GM19043 (cell line): ENCODE measurements at regions not wholly inside any gene's neighbourhood (a gene's known extent, or its start where the extent isn't known, plus 50 kb on each side); places are given as distances from the start of the nearest gene placed in this dataset.
A peak's percentile ranks its signal among the peaks of the same experiment; 100 is the strongest.

ENCODE experiments used
- ATAC-seq: cut with Tn5 transposase; IDR thresholded peaks from one replicate; pipeline ENCODE4 v1.9.1; 2021; ENCODE audit warnings: low read depth; ENCODE audit not compliant: unreplicated experiment

DNA sequence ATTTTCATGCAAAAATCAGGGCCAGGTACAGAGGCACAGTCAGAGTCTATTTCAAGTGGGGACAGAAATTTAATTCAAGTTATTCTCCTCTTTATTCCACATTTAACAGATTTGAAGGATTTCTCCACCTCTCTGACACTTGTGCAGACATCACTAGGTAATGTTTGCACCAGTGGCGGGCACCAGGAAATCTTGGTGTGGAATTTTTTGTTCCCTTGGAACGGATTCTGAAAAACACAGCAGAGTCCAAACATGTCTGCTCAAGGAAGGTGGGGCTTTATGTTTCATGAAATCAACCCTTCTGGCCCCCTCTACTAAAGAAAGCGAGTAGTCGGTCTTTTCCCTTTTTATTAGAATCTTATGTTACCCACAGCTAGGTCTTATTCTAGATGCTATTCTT is 271.2 kb upstream of the MDFIC2 start:
- ATAC-seq = no peak

- no peak for ATAC-seq
Observed at GRCh38 chr3:70582803-70583202, 270.4 kb upstream of the MDFIC2 start.

DNA sequence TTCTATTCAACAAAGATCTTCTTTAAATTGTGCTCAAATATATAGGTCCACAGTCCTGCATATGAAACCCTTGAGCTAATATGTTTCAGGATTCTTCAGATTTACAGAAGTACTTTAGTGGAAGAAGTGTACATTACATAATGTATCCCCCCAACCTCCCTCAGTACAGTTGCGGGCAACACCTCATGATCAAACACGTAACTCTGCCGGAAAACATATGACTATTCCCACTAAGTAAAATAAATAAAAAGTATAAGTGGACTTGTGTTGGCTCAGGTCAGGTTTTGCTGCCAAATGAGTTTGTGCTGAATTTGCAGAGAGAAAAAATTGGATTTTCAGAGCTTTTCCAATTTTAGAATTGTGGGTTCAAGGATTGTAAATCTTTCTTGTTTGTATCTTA is 267.6 kb upstream of the MDFIC2 start:
- no peak for ATAC-seq

DNA sequence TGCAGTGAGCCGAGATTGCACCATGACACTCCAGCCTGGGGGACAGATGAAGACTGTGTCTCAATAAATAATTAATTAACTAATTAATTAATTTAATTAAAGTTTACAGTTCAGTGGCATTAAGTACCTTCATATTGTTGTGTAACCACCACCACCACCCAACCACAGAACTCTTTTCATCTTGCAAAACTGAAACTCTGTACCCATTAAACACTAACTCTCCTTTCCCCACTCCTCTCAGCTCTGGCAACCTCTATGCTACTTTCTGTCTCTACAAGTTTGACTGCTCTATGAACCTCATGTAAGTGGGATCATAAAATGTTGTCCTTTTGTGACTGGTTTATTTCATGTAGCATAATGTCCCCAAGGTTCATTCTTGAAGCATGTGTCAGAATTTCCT is 259.3 kb upstream of the MDFIC2 start:
- ATAC-seq = no peak

DNA sequence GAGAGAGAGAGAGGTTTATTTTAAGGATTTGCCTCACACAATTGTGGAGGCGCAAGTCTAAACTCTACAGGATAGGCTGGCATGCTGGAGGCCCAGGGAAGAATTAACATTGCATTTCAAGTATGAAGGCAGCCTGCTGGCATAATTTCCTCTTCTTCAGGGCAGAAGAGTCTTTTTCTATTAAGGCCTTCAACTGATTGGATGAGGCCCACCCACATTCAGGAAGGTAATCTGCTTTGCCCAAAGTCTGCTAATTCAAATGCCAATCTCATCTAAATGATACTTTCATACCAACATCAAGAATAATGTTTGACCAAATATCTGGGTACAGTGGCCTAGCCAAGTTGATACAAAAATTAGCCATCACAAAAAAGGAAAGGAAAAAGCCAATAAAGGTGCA is 258.1 kb upstream of the MDFIC2 start:
- no peak for ATAC-seq

- ATAC-seq = no peak
Observed at GRCh38 chr3:70568626-70569025, 256.2 kb upstream of the MDFIC2 start.

GRCh38 chr3:70565861-70566260 is 253.4 kb upstream of the MDFIC2 start:
- no peak for ATAC-seq

DNA sequence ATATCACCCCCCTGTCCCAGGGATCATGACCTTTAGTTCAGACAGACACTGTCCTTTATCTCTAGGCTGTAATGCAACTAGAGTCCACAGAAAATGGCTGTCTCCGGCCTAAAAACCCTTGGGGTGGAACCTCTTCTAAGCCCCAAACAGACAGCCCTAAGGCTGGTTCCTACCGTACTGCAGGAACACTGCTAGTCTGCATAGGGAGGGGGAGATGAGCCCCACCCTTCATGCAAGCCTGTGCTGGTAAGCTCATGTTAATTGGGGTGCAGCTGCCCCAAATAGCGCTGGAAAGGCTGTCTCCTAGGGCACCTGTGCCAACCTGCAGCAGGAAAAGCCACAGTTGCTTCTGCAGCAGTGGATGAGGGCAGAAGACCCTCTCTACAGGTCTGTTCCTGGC is 252.1 kb upstream of the MDFIC2 start:
- no peak for ATAC-seq

DNA sequence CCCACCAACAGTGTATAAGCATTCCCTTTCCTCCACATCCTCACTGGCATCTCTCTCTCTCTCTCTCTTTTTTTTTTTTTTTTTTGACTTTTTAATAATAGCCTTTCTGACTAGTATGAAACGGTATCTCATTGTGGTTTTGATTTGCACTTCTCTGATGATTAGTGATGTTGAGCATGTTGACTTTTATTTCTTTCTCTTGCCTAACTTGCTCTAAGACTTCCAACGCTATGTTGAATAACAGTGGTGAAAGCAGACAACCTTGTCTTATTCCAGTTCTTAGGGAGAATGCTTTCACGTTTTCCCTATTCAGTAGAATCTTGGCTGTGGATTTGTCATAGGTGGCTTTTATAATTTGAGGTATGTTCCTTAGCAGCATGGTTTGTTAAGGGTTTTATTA is 249.4 kb upstream of the MDFIC2 start:
- no peak for ATAC-seq

- no peak for ATAC-seq
Observed at GRCh38 chr3:70558956-70559355, 246.5 kb upstream of the MDFIC2 start.

- ATAC-seq = no peak
Observed at GRCh38 chr3:70557976-70558375, 245.5 kb upstream of the MDFIC2 start.

GRCh38 chr3:70556056-70556455 is 243.6 kb upstream of the MDFIC2 start:
- no peak for ATAC-seq

DNA sequence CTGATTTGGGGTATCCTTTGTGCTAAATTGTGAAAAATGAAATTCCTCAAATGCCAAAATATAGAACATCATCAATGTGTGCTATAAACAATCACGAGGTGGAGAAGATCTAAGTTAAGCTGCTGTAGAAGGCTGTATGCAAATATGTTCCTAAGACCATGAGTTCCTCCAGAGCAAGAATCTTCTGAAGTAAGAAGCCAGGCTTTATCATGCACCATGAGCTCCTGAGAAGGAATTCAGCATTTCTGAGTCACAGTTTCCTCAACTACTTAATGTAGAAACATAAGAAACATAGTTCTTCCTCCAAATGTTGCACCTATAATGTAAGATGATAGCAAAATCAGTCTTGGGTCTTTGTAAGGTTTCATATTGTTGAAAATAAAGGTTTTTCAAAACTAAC is 241.7 kb upstream of the MDFIC2 start:
- no peak for ATAC-seq

DNA sequence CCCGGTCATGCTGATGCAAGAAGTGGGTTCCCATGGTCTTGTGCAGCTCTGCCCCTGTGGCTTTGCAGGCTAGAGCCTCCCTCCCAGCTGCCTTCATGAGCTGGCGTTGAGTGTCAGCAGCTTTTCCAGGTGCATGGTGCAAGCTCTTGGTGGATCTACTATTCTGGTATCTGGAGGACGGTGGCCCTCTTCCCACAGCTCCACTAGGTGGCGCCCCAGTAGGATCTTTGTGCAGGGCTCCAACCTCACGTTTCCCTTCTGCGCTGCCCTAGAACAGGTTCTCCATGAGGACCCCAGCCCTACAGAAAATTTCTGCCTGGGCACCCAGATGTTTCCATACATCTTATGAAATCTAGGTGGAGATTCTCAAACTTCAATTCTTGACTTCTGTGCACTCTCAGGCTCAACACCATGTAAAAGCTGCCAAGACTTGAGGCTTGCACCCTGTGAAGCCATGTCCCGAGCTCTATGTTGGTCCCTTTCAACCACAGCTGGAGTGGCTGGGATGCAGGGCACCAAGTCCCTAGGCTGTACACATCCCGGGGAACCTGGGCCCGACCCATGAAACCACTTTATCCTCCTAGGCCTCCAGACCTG is 238.4 kb upstream of the MDFIC2 start:
- peak; percentile 93 for ATAC-seq

DNA sequence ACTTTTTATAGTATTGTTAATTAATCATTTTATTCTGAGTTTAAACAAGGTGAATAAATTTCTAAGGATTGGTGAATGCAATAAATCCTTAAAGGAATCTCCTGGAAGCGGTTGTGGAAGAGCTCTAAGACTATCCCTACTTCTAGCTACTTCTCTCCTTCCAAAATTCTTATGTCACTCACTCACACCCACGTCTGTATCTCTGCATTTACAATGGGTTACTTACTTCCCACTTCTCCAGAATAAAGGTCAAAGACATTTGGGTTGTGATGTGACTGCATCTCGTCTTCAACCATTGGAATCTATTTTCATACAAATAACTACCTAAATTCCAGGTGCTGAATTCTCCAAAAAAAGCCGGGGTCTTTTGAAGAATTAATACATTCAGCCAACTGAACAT is 234.2 kb upstream of the MDFIC2 start:
- ATAC-seq = no peak

DNA sequence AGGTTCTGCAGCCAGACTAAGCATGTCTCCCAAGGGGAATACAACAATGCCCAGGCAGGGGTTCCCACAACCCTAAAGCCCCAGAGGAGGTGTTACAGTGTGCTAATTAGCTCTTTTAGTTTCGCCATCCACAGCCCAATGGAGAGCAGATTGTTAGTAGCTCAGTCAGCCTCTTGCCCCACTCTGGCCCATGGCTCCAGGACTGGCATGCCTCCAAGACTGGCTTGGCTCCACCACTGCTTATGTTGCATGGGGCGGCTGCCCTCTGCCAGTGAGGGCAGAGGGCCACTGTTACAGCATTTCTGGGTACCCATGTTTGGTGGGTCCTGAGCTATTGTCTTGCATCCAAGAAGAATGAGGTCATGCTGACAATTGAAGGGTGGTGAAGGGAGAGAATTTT is 231.1 kb upstream of the MDFIC2 start:
- ATAC-seq = no peak

GRCh38 chr3:70539908-70540307 is 227.5 kb upstream of the MDFIC2 start:
- ATAC-seq = no peak

GRCh38 chr3:70532806-70533205 is 220.4 kb upstream of the MDFIC2 start:
- ATAC-seq = no peak

DNA sequence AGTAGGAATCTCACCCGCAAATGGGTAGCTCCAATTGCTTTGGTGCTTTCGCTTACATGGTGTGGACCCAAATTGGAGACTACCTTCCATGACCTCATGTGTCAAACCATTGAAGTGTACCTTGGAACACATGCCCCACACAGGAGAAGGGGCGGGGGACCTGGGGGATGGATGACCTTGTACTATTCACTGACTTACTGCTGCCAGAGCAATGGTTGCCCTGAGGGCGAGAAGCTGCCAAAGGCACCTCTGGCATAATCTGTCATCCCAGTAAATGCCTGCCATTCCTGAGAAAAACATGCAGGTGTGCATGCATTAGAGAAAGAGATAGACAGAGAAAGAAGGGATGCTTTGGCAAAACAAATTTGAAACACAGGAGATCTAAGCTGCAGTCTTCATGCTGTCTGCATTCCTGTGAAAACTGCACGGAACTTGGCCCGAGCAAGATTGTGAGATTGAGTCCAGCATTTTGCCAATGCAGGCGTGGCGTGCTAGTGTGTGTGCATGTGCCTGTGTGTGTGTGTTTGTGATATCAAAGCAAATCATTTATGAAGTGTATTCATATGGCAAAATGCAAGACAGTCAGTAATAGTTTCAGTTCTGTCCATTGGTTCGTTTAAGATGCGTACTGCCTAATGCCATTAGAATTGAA is 219.5 kb upstream of the MDFIC2 start:
- ATAC-seq = no peak

- ATAC-seq = no peak
Observed at GRCh38 chr3:70531063-70531657, 218.7 kb upstream of the MDFIC2 start.

GRCh38 chr3:70530626-70531025 is 218.2 kb upstream of the MDFIC2 start:
- ATAC-seq = no peak

- no peak for ATAC-seq
Observed at GRCh38 chr3:70527026-70527425, 214.6 kb upstream of the MDFIC2 start.
